ENCODE measurements at regions not wholly inside any gene's neighbourhood (a gene's known extent, or its start where the extent isn't known, plus 50 kb on each side); places are given as distances from the start of the nearest gene placed in this dataset.

GRCh38 chr7:24477398-24478136 is 95.7 kb upstream of the PALS2 start:
- H3K4me1 ChIP-seq: peaks cover 17% of the 10 kb centered on the region
- intact Hi-C loops (cut with DNase I): loop anchor here in 1 of 2 donors (5.0 kb wide), 1 partner anchor 95 kb away; the partner anchor contains the start of gene PALS2
- H3K27ac ChIP-seq: peak overlapping the region; percentile 61
- peak in 1 of 2 donors; percentile 20 for DNase-seq
- 21 to 30% (median 21%) methylated on average over 5 of the region's 5 CpGs for WGBS, 3 donors
- H3K27me3 ChIP-seq (ENCODE audit: insufficient read depth in 3 of 3, low read length in 2 of 3): no peaks in the 10 kb centered on the region
- ATAC-seq: peak; percentile 56 to 83 (median 82)
- H3K4me3 ChIP-seq: peak overlapping the region; percentile 1
- no peaks in the 10 kb centered on the region for H3K36me3 ChIP-seq (ENCODE audit: insufficient read depth in 1 of 2, low read depth in 1 of 2)
- no peaks in the 10 kb centered on the region for H3K9me3 ChIP-seq
- TF ChIP-seq CTCF (IDR thresholded peaks at IDR 0.05): no peak

GRCh38 chr7:24478137-24478655 is 95.1 kb upstream of the PALS2 start:
- H3K4me3 ChIP-seq: peak overlapping the region; percentile 1
- H3K9me3 ChIP-seq: no peaks in the 10 kb centered on the region
- H3K4me1 ChIP-seq: peaks cover 17% of the 10 kb centered on the region
- intact Hi-C loops (cut with DNase I): loop anchor here in 1 of 2 donors (5.0 kb wide), 1 partner anchor 94 kb away; the partner anchor contains the start of gene PALS2
- TF ChIP-seq CTCF (IDR thresholded peaks at IDR 0.05): no peak
- no peaks in the 10 kb centered on the region for H3K27me3 ChIP-seq (ENCODE audit: insufficient read depth in 3 of 3, low read length in 2 of 3)
- H3K36me3 ChIP-seq (ENCODE audit: insufficient read depth in 1 of 2, low read depth in 1 of 2): no peaks in the 10 kb centered on the region
- 57 to 74% (median 62%) methylated on average over 3 of the region's 3 CpGs for WGBS, 3 donors
- DNase-seq: no peak
- H3K27ac ChIP-seq: peak overlapping the region; percentile 61
- no peak for ATAC-seq

- Histone ChIP-seq H3K9me3 (no peaks in the 10 kb centered on the region), H3K36me3 (ENCODE audit: insufficient read depth in 1 of 2, low read depth in 1 of 2) (no peaks in the 10 kb centered on the region), H3K27ac (no peak overlapping the region), H3K27me3 (ENCODE audit: insufficient read depth in 3 of 3, low read length in 2 of 3) (no peaks in the 10 kb centered on the region), H3K4me1 (peaks cover 17% of the 10 kb centered on the region), H3K4me3 (no peak overlapping the region)
- ATAC-seq: no peak
- no peak for TF ChIP-seq CTCF (IDR thresholded peaks at IDR 0.05)
- WGBS, 3 donors: 79 to 84% (median 80%) methylated on average over 5 of the region's 5 CpGs
- DNase-seq: no peak
- intact Hi-C loops (cut with DNase I): no loop called here
Measured at GRCh38 chr7:24480501-24480900, 92.8 kb upstream of the PALS2 start.

GRCh38 chr7:24483804-24484203 is 89.4 kb upstream of the PALS2 start:
- Histone ChIP-seq H3K4me1 (no peaks in the 10 kb centered on the region), H3K27me3 (ENCODE audit: insufficient read depth in 3 of 3, low read length in 2 of 3) (peaks cover 0 to 2% (median 0%) of the 10 kb centered on the region in 3 donors), H3K9me3 (no peaks in the 10 kb centered on the region), H3K36me3 (ENCODE audit: insufficient read depth in 1 of 2, low read depth in 1 of 2) (no peaks in the 10 kb centered on the region), H3K4me3 (no peak overlapping the region), H3K27ac (no peak overlapping the region)
- DNase-seq (no peak), ATAC-seq (no peak)
- intact Hi-C loops (cut with DNase I): no loop called here
- 74 to 80% (median 78%) methylated on average over 2 of the region's 2 CpGs for WGBS, 3 donors
- TF ChIP-seq CTCF (IDR thresholded peaks at IDR 0.05): no peak

Measured in psoas muscle (tissue), 7 donors.